Gastroesophageal sphincter (tissue), 3 donors: ENCODE measurements at regions not wholly inside any gene's neighbourhood (a gene's known extent, or its start where the extent isn't known, plus 50 kb on each side); places are given as distances from the start of the nearest gene placed in this dataset.

Source experiments
- CTCF ChIP-seq, 4 experiments: fragments of 200-600 bp in 2 of 4; fragments of 450-650 bp in 2 of 4; sonication (generic) in 1 of 4; IDR thresholded peaks; one replicate each; pipeline ENCODE4 v1.5.1; 2017 to 2019; ENCODE audit warnings: antibody characterized with exemption in 4 of 4, mild to moderate bottlenecking in 2 of 4, moderate library complexity in 2 of 4
- POLR2AphosphoS5 ChIP-seq: sonication (generic); formaldehyde crosslinking; IDR thresholded peaks from one replicate; pipeline ENCODE4 v1.6.1; 2017; ENCODE audit warnings: antibody characterized with exemption

GRCh38 chr4:97370568-97370967 lies 772.7 kb downstream of the STPG2 start:
- TF ChIP-seq CTCF (IDR thresholded peaks at IDR 0.05): no peak
- no peak for TF ChIP-seq POLR2AphosphoS5
